ENCODE measurements at regions not wholly inside any gene's neighbourhood (a gene's known extent, or its start where the extent isn't known, plus 50 kb on each side); places are given as distances from the start of the nearest gene placed in this dataset.

GRCh38 chr3:72593881-72594397 lies 254.3 kb downstream of the SHQ1 start:
- peak; percentile 83 for DNase-seq (ENCODE audit: low read depth)

- DNase-seq (ENCODE audit: low read depth), result peak; percentile 73
These were observed 256.5 kb downstream of the SHQ1 start for GRCh38 chr3:72591522-72592421.

DNA sequence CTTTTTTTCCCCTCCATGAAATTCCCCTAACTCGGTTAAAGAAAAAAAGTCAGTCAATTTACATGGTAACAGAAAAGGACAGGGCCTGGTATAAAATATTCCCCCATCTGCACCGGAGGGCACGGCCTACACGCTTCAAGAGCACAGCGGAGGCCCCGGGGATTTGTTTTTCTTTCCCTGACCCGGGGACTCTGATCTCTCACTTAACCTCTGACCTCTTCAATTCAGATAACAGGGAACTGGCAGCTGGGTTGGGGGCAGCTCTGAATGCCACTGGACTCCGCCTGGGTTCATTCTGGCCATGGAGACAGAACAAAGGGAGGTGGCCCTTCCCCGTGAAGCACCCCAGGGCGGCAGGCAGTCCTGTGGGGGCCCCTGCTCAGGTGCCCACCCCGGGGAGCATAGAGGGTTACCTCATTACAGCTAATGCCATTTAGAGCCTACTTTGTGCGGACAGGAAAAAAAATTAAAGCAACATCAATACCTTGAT lies 257.5 kb downstream of the SHQ1 start:
- no peak for DNase-seq (ENCODE audit: low read depth)

GRCh38 chr3:72587282-72587681 lies 261.0 kb downstream of the SHQ1 start:
- DNase-seq (ENCODE audit: low read depth), result no peak

- DNase-seq (ENCODE audit: low read depth), result no peak
These were observed 261.6 kb downstream of the SHQ1 start for GRCh38 chr3:72586694-72587093.

GRCh38 chr3:72585966-72586365 lies 262.3 kb downstream of the SHQ1 start:
- DNase-seq (ENCODE audit: low read depth), result no peak

GRCh38 chr3:72584262-72584661 lies 264.0 kb downstream of the SHQ1 start:
- no peak for DNase-seq (ENCODE audit: low read depth)

DNA sequence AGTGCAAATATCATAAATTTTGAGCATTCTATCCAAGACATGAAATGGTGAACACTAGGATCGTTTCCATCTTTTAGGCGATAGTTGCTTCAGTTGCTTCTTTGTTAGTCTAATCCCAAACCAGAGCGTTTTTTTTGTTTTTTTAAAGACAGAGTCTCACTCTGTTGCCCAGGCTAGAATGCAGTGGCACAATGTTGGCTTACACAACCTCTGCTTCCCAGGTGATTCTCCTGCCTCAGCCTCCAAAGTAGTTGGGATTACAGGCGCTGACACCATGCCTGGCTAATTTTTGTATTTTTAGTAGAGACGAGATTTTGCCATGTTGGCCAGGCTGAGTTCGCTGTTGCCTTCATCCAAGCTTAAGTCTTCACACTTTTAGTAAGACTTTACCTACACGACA lies 265.3 kb downstream of the SHQ1 start:
- DNase-seq (ENCODE audit: low read depth), result no peak

- DNase-seq (ENCODE audit: low read depth), result no peak
These were observed 265.9 kb downstream of the SHQ1 start for GRCh38 chr3:72582211-72582878.

DNA sequence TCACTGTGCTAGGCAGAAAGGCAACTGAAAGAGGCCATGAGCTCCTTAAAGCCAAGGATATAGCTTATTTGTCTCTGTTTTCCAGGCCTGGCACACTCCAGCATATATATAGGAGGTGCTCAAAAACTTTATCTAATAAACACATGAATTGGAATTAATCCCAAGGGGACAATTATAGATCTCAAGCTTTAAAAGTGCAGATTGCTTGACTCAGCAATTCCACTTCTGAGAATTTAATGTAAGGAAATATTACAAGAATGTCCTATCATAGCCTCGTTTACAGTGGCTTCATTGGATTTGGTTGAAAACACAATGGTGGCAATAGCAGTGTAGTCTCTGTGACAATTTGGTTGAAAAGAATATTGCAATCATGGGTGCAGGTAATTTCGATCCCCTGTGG lies 267.3 kb downstream of the SHQ1 start:
- DNase-seq (ENCODE audit: low read depth), result no peak

GRCh38 chr3:72580246-72580756 lies 267.9 kb downstream of the SHQ1 start:
- no peak for DNase-seq (ENCODE audit: low read depth)

DNA sequence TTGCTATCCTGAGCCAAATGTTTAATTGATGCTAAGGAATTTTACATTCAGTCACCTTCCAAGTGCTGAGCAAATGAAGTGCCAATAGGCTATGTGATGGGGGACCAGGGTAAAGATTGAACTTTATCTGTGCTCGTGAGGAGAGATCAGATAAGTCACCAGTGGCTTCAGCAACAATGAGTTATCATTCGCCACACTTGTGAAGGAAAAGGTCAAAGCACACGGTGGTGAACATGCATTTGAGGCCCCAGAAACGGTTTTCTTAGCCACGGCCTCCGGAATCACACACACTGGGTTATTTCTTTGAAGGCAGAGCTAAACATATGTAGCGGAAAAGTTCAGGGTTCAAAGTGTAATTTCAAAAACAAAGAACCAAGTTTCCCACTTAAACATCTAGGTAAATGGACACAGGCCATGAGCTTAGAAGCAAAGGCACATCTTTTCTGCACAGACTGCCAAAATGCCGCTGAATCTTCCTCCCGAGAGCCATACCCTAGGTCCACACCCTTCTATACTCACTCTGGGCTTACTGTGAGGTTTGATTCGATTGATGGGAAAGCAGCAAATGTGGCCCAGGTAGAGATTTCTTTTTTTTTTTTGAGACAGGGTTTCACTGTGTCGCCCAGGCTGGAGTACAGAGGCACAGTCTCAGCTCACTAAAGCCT lies 268.5 kb downstream of the SHQ1 start:
- DNase-seq (ENCODE audit: low read depth), result no peak

- no peak for DNase-seq (ENCODE audit: low read depth)
These were observed 269.1 kb downstream of the SHQ1 start for GRCh38 chr3:72579191-72579580.

- DNase-seq (ENCODE audit: low read depth), result no peak
These were observed 271.1 kb downstream of the SHQ1 start for GRCh38 chr3:72577190-72577589.

- DNase-seq (ENCODE audit: low read depth), result no peak
These were observed 271.7 kb downstream of the SHQ1 start for GRCh38 chr3:72576563-72576962.

DNA sequence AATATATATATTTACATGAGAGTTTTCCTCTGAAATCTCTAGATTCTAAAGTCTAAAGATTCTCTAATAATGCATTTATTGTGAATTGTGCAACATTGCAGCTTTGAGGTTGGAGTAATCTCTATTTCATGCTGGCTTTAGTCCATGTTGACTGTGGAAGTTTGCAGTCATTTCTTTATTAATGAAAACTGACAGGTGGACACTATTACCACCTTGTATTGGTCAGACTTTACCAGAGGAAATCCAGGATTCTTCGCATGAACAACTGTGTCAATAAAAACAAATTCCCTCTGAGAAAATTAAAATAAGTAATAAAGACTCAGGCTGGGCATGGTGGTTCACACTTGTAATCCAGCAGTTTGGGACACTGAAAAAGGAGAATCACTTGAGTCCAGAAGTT lies 274.1 kb downstream of the SHQ1 start:
- no peak for DNase-seq (ENCODE audit: low read depth)

DNA sequence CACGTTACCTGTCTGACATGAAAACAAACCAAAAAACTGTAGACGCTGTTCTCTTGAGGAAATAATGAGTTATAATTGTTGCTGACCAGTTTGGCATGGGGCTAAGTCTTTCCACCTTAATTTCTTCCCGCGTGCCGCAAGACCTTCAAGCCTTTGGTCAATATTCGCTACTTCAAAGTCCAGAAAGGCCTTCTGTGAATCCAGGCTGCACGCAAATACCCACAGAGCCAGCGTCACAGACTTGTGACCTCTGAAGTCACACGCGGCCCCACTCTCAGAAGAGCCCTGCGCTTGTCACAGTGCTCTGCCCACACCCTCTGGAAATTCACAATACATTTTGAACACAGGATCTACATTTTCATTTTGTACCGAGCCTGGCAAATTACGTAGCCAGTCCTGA lies 275.2 kb downstream of the SHQ1 start:
- DNase-seq (ENCODE audit: low read depth), result no peak

DNA sequence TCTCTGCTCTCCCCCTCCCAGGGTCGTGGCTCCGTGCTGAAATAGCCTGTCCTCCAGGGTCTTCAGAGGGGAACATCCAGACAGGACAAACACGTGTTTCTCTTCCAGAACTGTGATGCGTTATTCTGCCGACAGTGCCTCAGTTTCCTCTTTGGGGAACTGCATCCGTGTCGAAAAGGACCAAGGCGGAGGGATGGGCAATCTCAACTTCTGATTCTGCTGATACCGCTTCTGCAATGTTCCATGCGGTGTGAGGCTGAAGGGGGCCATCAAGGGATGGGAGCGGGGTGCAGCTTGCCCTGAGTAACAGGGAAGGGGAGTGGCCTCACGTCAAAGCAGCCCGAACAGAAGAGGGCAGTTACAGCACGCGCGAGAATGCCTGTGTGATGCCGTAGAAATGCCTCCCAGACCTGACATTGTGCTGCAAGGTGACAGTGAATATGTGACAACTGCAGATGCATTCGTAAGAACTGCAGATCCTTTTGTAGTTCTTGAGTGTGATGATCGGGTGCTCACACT lies 275.7 kb downstream of the SHQ1 start:
- DNase-seq (ENCODE audit: low read depth), result no peak

DNA sequence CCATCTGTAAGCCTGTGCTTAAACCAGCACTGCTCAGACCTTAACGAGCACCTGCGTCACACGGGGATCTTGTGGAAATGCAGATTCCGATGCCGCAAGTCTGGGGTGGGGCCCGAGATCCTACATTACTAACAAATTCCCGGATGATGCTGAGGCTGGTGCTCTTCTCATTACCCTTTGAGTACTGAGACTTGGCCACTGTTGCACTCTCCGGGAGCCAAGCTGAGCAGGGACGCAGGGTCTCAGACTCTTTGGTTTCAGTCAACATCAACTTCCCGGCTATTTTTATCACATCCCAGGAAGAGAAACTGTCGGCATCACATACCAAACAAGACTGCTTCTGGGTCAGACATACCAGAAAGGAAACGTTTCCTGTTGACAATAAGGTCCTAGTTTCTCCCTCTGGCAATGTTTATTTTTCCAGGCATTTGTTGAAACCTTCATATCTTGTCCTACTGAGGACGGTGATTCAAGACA lies 276.6 kb downstream of the SHQ1 start:
- no peak for DNase-seq (ENCODE audit: low read depth)

- DNase-seq (ENCODE audit: low read depth), result no peak
These were observed 277.2 kb downstream of the SHQ1 start for GRCh38 chr3:72571052-72571451.

DNA sequence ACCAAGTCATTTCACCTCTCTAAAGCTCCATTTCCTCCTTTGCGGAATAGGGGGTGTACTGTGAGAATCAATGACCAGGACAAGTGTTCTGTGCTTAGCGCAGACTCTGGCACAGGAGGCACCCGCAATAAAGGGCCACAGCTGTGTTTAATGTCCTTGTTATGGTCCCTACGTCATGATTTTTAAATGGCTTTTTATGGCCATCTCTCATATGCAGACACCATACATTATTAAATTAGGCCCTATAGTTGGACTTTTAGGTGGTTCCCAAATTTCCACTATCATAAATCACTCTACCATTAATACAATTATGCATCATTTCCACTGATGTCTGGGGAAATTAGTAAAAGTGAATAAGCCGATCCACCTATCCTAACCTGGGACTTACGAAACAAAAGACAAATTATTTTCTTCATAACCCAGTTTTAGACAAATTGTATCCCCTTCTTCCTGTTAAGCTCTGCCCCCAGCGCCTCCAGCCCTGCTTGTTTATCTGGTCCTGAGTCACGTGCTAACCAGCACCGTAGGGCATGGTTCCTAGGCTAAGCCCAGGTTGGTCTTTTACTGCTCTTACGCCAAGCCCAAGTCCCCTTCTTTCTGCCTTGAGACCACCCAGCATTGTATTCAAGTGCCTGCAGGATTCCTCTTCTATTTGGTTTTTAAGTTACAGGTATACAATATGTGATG lies 278.3 kb downstream of the SHQ1 start:
- DNase-seq (ENCODE audit: low read depth), result no peak
